ENCODE measurements at regions not wholly inside any gene's neighbourhood (a gene's known extent, or its start where the extent isn't known, plus 50 kb on each side); places are given as distances from the start of the nearest gene placed in this dataset.

DNA sequence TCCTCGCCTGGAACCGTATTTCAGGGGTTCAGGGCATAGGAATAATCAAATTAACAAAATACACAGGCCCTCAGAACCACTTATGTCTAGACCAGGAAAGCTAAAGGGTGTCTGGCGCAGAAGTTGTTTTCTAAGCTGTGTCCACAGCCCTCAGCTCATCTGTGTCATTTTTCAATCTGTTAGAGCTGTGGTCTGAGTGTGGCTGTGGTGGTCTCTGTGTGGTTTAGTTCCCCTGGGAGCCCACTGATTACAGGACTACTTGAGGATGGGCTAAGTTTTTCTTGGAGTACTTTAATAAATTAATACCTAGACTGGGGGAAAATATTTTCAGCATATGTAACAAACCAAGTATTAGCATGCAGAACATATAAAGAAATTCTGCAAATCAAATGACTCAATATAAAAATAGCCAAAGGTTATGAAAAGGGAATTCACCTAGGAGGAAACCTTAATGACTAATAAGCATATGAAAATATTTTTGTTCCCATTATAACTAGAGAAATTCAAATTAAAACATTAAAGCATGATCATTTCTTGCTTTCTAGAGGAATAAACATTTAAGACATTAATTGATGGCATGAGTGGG is 186.3 kb downstream of the SATB1 start:
- TF ChIP-seq, protein P1, sequence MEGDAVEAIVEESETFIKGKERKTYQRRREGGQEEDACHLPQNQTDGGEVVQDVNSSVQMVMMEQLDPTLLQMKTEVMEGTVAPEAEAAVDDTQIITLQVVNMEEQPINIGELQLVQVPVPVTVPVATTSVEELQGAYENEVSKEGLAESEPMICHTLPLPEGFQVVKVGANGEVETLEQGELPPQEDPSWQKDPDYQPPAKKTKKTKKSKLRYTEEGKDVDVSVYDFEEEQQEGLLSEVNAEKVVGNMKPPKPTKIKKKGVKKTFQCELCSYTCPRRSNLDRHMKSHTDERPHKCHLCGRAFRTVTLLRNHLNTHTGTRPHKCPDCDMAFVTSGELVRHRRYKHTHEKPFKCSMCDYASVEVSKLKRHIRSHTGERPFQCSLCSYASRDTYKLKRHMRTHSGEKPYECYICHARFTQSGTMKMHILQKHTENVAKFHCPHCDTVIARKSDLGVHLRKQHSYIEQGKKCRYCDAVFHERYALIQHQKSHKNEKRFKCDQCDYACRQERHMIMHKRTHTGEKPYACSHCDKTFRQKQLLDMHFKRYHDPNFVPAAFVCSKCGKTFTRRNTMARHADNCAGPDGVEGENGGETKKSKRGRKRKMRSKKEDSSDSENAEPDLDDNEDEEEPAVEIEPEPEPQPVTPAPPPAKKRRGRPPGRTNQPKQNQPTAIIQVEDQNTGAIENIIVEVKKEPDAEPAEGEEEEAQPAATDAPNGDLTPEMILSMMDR (IDR thresholded peaks at IDR 0.05; ENCODE audit: low read depth, low read length, poor library complexity, severe bottlenecking), result no peak
- no peak for TF ChIP-seq EZH2phosphoT487 (IDR thresholded peaks at IDR 0.05; ENCODE audit: borderline replicate concordance, low read length)
